Small intestine (tissue), 7 donors: ENCODE measurements at regions not wholly inside any gene's neighbourhood (a gene's known extent, or its start where the extent isn't known, plus 50 kb on each side); places are given as distances from the start of the nearest gene placed in this dataset.

ENCODE experiments used
- DNase-seq, 2 donors: peaks; one replicate each; pipeline versions ENCODE4 v3.0.0 to v3.0.0-alpha.2; 2013
- FAIRE-seq: peaks from 2 replicates; lab custom pipeline; 2012; peaks lifted over from hg19 to GRCh38; lab: Jason Lieb, UNC
- H3K27ac ChIP-seq, 3 donors: one replicate each; pipeline ENCODE4 v1.5.1; 2013; ENCODE audit warnings: low read length in 2 of 3, mild to moderate bottlenecking in 2 of 3, control low read depth in 1 of 3, inconsistent platforms in 1 of 3, low read depth in 1 of 3, moderate library complexity in 1 of 3
- H3K27me3 ChIP-seq, 3 donors: one replicate each; pipeline ENCODE4 v1.6.1; 2013; ENCODE audit warnings: low read length in 3 of 3, inconsistent platforms in 1 of 3; ENCODE audit not compliant: control insufficient read depth in 3 of 3, insufficient read depth in 3 of 3
- H3K36me3 ChIP-seq, 3 donors: one replicate each; pipeline ENCODE4 v1.6.1; 2013; ENCODE audit warnings: low read length in 3 of 3, inconsistent platforms in 1 of 3, low read depth in 1 of 3, mild to moderate bottlenecking in 1 of 3, moderate library complexity in 1 of 3; ENCODE audit not compliant: control insufficient read depth in 3 of 3, insufficient read depth in 2 of 3
- H3K4me1 ChIP-seq, 3 donors: one replicate each; pipeline ENCODE4 v1.6.1; 2013; ENCODE audit warnings: low read length in 2 of 3, inconsistent platforms in 1 of 3, low read depth in 1 of 3, mild to moderate bottlenecking in 1 of 3, moderate library complexity in 1 of 3; ENCODE audit not compliant: control insufficient read depth in 3 of 3, insufficient read depth in 2 of 3
- H3K4me3 ChIP-seq, 3 donors: one replicate each; pipeline ENCODE4 v1.5.1; 2013; ENCODE audit warnings: low read length in 3 of 3, control low read depth in 1 of 3, inconsistent platforms in 1 of 3, low read depth in 1 of 3, mild to moderate bottlenecking in 1 of 3, moderate library complexity in 1 of 3
- H3K9me3 ChIP-seq, 2 donors: one replicate each; pipeline ENCODE4 v1.6.1; 2013; ENCODE audit warnings: low read depth in 1 of 2, low read length in 1 of 2; ENCODE audit not compliant: control insufficient read depth in 2 of 2, insufficient read depth in 1 of 2
- WGBS, 3 donors: extraction: QIAGEN DNeasy Blood & Tissue Kit; methylation state at CpG; one replicate each; pipeline ENCODE4 v1.1.7; 2013; 5-methylcytosine and 5-hydroxymethylcytosine counted together
- donor health status: healthy with polysubstance abuse.
- donor health status: control.
- donor health status: control.
- donor health status: Bipolar disorder and iron deficiency.
- donor health status: healthy.

DNA sequence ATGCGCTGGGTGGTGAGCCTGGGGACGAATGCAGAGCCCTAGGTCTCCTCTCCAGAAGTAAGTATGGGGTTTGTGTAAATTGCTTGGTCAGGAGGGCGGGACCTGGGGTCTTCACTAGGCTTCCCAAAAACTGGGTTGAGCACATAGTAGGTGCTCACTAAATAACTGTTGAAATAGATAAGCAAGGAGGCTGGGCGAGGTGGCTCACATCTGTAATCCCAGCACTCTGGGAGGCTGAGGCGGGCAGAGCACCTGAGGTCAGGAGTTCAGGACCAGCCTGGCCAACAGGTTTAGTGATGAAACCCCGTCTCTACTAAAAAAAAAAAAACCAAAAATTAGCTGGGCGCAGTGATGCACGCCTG is 163.9 kb upstream of the IER5L start:
- no peak for FAIRE-seq
- no peaks in the 10 kb centered on the region for H3K9me3 ChIP-seq
- H3K36me3 ChIP-seq = peaks cover 0 to 11% (median 0%) of the 10 kb centered on the region in 3 donors
- no peaks in the 10 kb centered on the region for H3K27me3 ChIP-seq
- 81 to 95% (median 83%) methylated on average over 8 of the region's 8 CpGs for WGBS, 3 donors
- no peak for DNase-seq
- H3K4me1 ChIP-seq = peaks cover 0 to 39% (median 0%) of the 10 kb centered on the region in 3 donors
- H3K27ac ChIP-seq = no peak overlapping the region
- H3K4me3 ChIP-seq = no peak overlapping the region

DNA sequence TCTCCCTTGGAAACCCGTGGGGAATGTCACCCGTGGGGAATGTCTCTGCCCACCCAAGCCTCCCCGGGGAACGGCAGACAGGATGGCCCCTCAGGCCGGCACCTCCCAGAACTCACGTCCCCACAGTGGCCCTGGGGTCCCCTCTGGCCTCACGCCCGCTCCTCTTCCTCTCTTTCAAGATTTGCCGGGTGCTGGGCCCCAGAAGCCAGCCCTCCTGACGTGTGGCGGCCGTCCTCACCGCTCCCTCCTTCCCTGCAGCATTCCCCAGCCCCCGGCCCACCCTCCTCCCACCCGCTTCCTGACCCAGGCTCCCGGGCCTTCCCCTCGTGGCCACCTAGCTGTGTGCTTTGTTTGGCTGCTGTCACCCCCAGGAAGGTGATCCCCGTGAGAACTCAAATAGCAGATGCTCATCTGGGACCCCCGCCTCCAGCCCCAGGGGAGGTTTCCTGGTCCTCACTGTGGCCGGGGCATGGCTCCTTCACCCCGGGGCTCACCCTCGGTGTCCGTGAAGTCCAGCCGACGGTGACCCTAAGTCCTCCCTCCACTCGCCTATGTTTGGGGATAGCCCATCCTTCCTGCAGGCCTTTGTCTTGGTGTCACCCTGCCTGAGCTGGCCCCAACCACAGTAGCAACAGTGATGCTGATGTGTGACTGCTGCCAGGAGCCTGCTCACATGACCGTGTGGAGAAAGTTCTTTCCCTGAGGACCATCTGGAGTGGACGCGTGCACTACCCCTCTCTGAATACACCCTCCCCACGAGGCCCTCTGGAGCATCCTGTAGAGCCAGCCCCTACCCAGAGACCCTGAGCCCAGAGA is 163.3 kb upstream of the IER5L start:
- WGBS, 3 donors = 72 to 78% (median 75%) methylated on average over 29 to 30 of the region's 30 CpGs
- Histone ChIP-seq H3K4me1 (peaks cover 0 to 44% (median 2%) of the 10 kb centered on the region in 3 donors), H3K4me3 (no peak overlapping the region), H3K27ac (no peak overlapping the region), H3K27me3 (no peaks in the 10 kb centered on the region), H3K36me3 (peaks cover 0 to 11% (median 0%) of the 10 kb centered on the region in 3 donors), H3K9me3 (no peaks in the 10 kb centered on the region)
- DNase-seq (no peak), FAIRE-seq (no peak)

DNA sequence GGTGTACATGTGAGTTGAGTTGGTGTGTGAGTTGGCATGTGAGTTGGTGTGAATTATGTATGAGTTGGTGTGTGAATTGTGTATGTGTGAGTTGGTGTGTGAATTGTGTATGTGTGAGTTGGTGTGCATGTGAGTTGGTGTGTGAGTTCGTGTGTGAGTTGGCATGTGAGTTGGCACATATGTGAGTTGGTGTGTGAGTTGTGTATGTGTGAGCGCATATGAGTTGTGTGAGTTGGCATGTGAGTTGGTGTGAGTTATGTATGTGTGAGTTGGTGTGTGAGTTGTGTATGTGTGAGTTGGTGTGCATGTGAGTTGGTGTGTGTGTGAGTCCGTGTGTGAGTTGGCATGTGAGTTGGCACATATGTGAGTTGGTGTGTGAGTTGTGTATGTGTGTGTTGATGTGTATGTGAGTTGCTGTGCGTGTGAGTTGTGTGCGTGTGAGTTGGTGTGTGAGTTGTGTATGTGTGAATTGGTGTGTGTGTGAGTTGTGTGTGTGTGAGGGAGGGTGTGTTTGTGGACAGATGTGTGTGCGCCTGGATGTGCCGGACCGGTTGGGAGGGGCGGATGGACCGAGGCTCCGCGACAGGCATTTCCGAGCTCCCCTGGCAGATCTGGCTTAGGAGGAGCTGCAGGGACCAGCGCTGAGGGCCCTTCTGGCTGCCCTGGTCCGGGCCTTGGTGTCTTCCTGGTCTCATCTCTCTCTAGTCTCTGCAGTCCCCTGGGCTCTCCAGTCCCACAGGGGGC is 162.5 kb upstream of the IER5L start:
- Histone ChIP-seq H3K4me1 (peaks cover 0 to 52% (median 6%) of the 10 kb centered on the region in 3 donors), H3K4me3 (no peak overlapping the region), H3K36me3 (peaks cover 0 to 8% (median 0%) of the 10 kb centered on the region in 3 donors), H3K27me3 (no peaks in the 10 kb centered on the region), H3K27ac (no peak overlapping the region), H3K9me3 (no peaks in the 10 kb centered on the region)
- 63 to 69% (median 67%) methylated on average over 14 to 15 of the region's 15 CpGs for WGBS, 3 donors
- DNase-seq (no peak), FAIRE-seq (no peak)

DNA sequence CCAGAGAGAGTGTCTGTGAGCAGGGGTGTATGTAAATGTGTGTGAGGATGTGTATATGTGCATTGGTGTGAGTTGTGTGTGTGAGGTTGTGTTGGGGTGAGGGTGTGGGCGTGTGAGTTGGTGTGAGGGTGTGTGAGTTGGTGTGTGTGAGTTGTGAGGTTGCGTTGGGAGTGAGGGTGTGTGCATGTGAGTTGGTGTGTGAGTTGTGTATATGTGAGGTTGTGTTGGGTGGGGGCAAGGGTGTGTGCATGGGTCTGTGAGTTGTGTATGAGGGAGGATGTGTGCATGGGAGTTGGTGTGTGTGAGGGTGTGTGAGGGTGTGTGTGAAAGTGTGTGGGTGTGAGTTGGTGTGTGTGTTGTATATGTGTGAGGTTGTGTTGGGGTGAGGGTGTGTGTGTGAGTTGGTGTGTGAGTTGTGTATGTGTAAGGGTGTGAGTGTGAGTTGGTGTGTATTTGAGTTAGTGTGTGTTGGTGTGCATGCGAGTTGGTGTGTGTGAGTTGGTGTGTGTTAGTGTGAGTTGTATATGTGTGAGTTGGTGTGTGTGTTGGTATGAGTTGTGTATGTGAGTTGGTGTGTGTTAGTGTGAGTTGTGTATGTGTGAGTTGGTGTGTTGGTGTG is 161.6 kb upstream of the IER5L start:
- no peak for FAIRE-seq
- H3K27me3 ChIP-seq = no peaks in the 10 kb centered on the region
- 93 to 97% (median 94%) methylated on average over 3 of the region's 3 CpGs for WGBS, 3 donors
- H3K4me3 ChIP-seq = no peak overlapping the region
- peaks cover 0 to 8% (median 0%) of the 10 kb centered on the region in 3 donors for H3K36me3 ChIP-seq
- no peaks in the 10 kb centered on the region for H3K9me3 ChIP-seq
- H3K4me1 ChIP-seq = peaks cover 0 to 53% (median 8%) of the 10 kb centered on the region in 3 donors
- DNase-seq = no peak
- H3K27ac ChIP-seq = peak overlapping the region in 2 of 3 donors; percentile 18 to 63

DNA sequence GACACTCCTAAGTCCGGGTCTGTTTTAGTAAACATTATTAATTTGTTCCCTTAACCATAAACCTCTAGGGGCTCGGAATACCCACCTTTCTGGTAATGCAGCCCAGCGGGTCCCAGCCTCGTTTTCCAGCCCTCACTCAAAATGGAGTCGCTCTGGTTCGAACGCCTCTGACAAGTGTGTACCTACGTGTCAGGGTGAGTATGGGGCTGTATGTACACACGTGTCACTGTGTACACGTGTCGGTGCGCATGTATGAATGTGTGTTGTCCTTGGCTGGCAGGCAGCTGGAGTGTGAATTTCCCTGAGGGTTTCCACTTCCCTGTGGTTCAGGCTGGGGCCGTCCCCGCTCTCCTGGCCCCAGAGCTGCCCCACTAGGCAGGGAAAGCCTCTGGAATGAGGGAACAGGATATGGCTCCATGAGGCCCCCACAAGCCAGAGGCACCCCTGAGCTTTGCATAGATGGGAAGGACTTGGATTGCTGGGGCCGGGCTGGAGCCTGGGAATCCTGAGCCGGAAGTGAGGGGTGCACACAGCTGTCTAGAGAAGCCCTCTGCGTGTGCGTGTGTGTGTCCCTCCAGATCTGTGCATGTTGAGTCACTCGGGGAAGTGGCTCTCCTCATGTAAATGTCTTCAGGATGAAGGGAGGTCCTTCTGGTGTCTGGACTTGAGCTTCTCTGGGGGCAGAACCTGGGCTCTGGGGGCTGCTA is 160.8 kb upstream of the IER5L start:
- H3K36me3 ChIP-seq = peaks cover 0 to 8% (median 0%) of the 10 kb centered on the region in 3 donors
- H3K4me3 ChIP-seq = no peak overlapping the region
- H3K27me3 ChIP-seq = no peaks in the 10 kb centered on the region
- no peaks in the 10 kb centered on the region for H3K9me3 ChIP-seq
- H3K4me1 ChIP-seq = peaks cover 0 to 53% (median 10%) of the 10 kb centered on the region in 3 donors
- peak overlapping the region in 2 of 3 donors; percentile 18 to 63 for H3K27ac ChIP-seq
- WGBS, 3 donors = 57 to 73% (median 67%) methylated on average over 19 of the region's 19 CpGs
- DNase-seq = peak in 1 of 2 donors; percentile 40
- no peak for FAIRE-seq

DNA sequence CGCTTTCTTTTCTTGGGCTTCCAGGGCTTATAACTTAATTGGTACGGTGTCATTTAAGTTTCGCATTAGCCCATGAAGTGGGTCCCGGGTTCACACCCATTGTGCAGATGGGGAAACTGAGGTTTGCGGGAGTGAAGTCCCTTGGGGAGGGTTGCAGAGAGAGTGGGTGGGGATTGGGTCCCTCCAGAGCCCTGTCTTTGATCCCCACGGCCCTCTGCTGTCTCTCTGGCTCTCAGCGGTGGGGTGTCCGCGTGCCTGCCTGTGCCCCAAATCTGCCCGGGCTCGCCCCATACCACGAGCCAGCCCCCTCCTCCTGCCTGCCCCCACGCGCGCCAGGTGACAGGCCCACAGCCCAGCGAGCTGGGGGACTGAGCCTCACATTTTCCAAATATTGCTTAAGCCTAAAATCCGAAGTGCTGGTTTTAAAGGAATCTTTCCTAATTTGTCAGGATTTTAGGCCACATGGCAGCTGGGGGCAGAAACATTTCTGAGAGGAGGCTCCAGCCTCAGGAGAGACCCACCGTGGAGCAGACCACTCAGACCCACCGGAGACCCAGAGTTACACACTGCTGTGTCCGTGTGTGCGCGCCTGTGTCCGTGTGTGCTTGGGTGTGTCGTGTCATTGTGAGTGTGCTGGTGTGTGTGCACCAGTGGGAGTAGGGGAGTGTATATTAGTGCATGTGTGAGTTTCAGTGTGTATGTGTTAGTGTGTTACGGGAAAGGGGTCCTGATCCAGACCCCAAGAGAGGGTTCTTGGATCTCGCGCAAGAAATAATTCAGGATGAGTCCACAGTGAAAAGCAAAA is 159.5 kb upstream of the IER5L start:
- Histone ChIP-seq H3K36me3 (peaks cover 0 to 3% (median 0%) of the 10 kb centered on the region in 3 donors), H3K4me3 (peak overlapping the region in 1 of 3 donors; percentile 41), H3K9me3 (no peaks in the 10 kb centered on the region), H3K27ac (peak overlapping the region in 2 of 3 donors; percentile 24 to 35), H3K4me1 (peaks cover 0 to 54% (median 10%) of the 10 kb centered on the region in 3 donors), H3K27me3 (no peaks in the 10 kb centered on the region)
- no peak for FAIRE-seq
- 68 to 72% (median 69%) methylated on average over 26 to 27 of the region's 27 CpGs for WGBS, 3 donors
- no peak for DNase-seq

DNA sequence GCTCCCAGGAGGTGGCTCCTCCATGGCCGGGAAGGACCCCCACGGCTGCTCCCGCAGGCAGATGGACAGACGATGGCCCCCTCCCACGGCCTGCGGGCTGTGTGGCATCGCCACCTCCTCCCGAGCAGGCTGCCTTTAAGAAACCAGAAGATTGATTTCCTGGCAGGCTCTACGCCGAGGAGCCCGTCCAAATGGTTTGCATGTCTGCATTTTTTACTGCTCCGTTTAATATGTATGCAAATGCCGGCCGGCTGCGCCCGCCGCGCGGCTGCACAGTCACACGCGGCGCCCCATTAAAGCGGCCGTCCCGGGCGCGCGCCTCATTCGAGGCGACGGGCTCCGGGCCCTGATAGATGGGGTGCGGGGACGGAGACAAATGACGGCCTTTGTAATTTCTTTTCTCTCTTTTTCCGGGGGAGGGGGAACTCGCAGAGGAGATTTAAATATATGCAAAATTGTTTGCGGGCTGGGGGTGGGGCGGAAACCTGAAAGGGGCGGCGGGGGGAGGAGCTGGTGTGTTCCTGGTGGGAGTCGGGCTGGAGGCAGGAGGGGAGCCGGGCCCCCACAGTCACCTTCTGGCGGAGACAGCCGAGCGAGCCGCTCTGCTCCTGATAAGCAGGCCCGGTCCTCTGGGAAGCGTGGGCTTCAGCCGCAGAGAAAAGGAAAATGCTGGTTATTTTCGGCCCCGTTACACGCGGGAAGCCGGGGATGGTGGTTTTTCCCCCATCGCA is 158.7 kb upstream of the IER5L start:
- peaks cover 0 to 1% (median 0%) of the 10 kb centered on the region in 3 donors for H3K36me3 ChIP-seq
- WGBS, 3 donors = 3 to 4% (median 4%) methylated on average over 51 to 56 of the region's 56 CpGs
- peaks cover 0 to 62% (median 10%) of the 10 kb centered on the region in 3 donors for H3K4me1 ChIP-seq
- H3K27ac ChIP-seq = peak overlapping the region in 2 of 3 donors; percentile 32 to 55
- no peaks in the 10 kb centered on the region for H3K27me3 ChIP-seq
- DNase-seq = peak; percentile 16 to 75
- FAIRE-seq = no peak
- H3K4me3 ChIP-seq = peak overlapping the region in 2 of 3 donors; percentile 30 to 41
- no peaks in the 10 kb centered on the region for H3K9me3 ChIP-seq
